Osteocyte (in vitro differentiated cells): ENCODE measurements at regions not wholly inside any gene's neighbourhood (a gene's known extent, or its start where the extent isn't known, plus 50 kb on each side); places are given as distances from the start of the nearest gene placed in this dataset.

ENCODE experiments used
- DNase-seq: peaks from one replicate; pipeline ENCODE4 v3.0.0; 2021; ENCODE audit warnings: mixed read lengths; ENCODE audit not compliant: unreplicated experiment; ENCODE audit errors: extremely low spot score
- H3K27ac Mint-ChIP-seq: one replicate; pipeline ENCODE4 v1.8.0; 2021; ENCODE audit warnings: mild to moderate bottlenecking, mixed read lengths; ENCODE audit not compliant: unreplicated experiment
- H3K27me3 Mint-ChIP-seq: one replicate; pipeline ENCODE4 v1.8.0; 2021; ENCODE audit warnings: mixed read lengths; ENCODE audit not compliant: unreplicated experiment
- H3K36me3 Mint-ChIP-seq: one replicate; pipeline ENCODE4 v1.8.0; 2021; ENCODE audit warnings: mixed read lengths; ENCODE audit not compliant: unreplicated experiment
- H3K4me1 Mint-ChIP-seq: one replicate; pipeline ENCODE4 v1.8.0; 2021; ENCODE audit warnings: mixed read lengths; ENCODE audit not compliant: unreplicated experiment
- H3K4me3 Mint-ChIP-seq: one replicate; pipeline ENCODE4 v1.8.0; 2021; ENCODE audit warnings: mild to moderate bottlenecking, moderate library complexity, mixed read lengths; ENCODE audit not compliant: unreplicated experiment
- H3K9me3 Mint-ChIP-seq: one replicate; pipeline ENCODE4 v1.8.0; 2021; ENCODE audit warnings: mixed read lengths; ENCODE audit not compliant: unreplicated experiment
- TF ChIP-seq, protein P1 (sequence below): fragments of 200-600 bp; sonication (generic); IDR thresholded peaks from 2 replicates; pipeline ENCODE4 v1.5.0; 2021; ENCODE audit warnings: antibody characterized with exemption, mild to moderate bottlenecking, moderate library complexity

DNA sequence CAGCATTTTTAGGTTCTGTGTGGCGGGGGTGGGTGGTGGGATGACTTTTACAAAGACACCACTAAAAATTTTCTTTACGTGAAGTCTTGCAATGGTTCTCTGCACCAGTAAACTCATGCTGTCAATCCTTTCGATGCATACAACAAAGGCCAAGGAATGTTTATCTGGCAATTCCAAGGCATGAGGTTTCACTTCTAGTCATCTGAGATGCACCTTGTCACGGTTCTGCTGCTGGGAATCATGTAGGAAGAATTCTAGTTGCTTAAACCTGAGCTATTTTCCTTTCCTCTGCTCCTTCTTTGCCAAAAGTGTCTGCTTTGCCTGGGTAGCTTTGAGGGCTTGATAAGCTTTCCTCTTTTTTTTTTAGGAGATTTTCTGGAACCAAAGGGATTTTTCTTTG lies 1204.5 kb upstream of the SEMA6A start:
- TF ChIP-seq, protein P1, sequence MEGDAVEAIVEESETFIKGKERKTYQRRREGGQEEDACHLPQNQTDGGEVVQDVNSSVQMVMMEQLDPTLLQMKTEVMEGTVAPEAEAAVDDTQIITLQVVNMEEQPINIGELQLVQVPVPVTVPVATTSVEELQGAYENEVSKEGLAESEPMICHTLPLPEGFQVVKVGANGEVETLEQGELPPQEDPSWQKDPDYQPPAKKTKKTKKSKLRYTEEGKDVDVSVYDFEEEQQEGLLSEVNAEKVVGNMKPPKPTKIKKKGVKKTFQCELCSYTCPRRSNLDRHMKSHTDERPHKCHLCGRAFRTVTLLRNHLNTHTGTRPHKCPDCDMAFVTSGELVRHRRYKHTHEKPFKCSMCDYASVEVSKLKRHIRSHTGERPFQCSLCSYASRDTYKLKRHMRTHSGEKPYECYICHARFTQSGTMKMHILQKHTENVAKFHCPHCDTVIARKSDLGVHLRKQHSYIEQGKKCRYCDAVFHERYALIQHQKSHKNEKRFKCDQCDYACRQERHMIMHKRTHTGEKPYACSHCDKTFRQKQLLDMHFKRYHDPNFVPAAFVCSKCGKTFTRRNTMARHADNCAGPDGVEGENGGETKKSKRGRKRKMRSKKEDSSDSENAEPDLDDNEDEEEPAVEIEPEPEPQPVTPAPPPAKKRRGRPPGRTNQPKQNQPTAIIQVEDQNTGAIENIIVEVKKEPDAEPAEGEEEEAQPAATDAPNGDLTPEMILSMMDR: no peak
- Mint-ChIP-seq H3K9me3 (peaks cover 8% of the 10 kb centered on the region), H3K27me3 (no peaks in the 10 kb centered on the region), H3K27ac (no peak overlapping the region), H3K4me1 (no peaks in the 10 kb centered on the region), H3K36me3 (no peaks in the 10 kb centered on the region), H3K4me3 (no peak overlapping the region)
- no peak for DNase-seq

DNA sequence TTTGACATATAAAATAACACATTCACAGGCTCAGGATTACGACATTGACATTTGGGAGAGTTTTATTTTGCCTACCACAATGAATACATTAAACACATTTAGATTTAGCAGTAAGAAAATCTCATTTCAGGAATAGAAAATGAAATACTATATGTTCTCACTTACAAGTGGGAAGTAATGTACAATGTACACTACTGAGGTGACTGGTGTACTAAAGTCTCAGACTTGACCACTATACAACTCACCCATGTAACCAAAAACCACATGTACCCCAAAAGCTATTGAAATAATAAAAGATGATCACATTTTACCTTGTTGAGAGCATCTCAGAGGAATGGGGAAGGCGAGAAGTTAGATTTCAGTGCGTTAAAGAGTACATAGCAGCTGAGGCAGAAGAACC lies 1202.4 kb upstream of the SEMA6A start:
- DNase-seq: no peak
- H3K36me3 Mint-ChIP-seq: no peaks in the 10 kb centered on the region
- H3K27ac Mint-ChIP-seq: no peak overlapping the region
- TF ChIP-seq, protein P1: no peak
- H3K9me3 Mint-ChIP-seq: peaks cover 16% of the 10 kb centered on the region
- no peaks in the 10 kb centered on the region for H3K4me1 Mint-ChIP-seq
- H3K4me3 Mint-ChIP-seq: no peak overlapping the region
- no peaks in the 10 kb centered on the region for H3K27me3 Mint-ChIP-seq

DNA sequence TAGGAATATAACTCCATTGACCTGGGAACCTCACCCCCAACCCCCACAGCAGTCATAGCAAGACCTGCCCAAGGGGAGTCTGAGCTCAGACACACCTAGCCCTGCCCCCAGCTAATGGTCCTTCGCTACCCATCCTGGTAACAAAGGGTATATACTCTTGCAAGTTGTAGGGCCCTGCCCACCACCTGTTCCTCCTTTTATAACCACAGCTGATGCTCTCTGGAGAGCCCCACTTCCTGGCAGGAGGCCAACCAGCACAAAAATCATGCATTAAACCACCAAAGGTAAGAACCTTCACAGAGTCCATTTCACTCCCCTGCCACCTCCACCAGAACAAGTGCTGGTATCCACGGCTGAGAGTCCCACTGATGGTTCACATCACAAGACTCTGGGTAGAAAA lies 1195.3 kb upstream of the SEMA6A start:
- Mint-ChIP-seq H3K36me3 (no peaks in the 10 kb centered on the region), H3K27ac (no peak overlapping the region), H3K4me1 (no peaks in the 10 kb centered on the region), H3K4me3 (no peak overlapping the region), H3K27me3 (no peaks in the 10 kb centered on the region), H3K9me3 (peaks cover 22% of the 10 kb centered on the region)
- TF ChIP-seq, protein P1: no peak
- DNase-seq: no peak

DNA sequence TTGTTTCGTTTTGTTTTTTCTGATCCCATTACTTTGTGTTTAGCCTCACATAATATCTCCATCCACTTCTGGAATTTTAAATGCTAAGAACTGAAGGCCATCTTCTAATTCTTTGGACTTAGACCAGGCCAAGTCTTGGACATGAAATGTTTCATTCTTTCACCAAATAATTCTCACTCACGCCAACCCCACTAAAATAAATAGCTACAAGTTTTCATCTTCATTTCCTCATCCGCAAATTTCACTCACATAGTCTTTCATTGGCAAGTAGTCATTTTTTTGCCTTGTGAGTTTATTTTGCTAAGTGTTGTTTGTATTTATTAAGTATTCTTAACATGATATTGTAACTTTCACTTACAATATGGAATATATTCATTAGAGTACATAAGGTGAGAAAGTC lies 1188.6 kb upstream of the SEMA6A start:
- Mint-ChIP-seq H3K27me3 (no peaks in the 10 kb centered on the region), H3K36me3 (no peaks in the 10 kb centered on the region), H3K27ac (no peak overlapping the region), H3K4me1 (no peaks in the 10 kb centered on the region), H3K4me3 (no peak overlapping the region), H3K9me3 (no peaks in the 10 kb centered on the region)
- TF ChIP-seq, protein P1: no peak
- no peak for DNase-seq

DNA sequence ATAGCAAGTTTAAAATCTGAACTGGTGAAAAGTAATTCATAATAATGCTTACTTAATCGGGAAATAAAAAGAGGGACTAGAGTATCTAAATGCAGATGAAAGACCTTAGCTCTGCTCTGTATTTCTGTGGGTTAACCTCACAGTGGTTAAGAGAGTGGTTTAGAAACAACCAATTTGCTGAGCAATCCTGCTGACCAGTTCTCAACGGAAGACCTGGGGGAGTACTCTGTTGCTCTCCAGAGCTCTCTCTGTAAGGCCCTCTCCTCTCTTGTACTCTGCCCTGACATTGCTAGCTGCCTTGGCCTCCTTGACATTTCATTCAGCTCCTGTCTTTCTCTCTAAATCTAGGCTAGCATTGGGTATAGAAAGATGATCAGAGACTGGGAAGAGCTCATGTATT lies 1186.6 kb upstream of the SEMA6A start:
- Mint-ChIP-seq H3K27ac (no peak overlapping the region), H3K9me3 (no peaks in the 10 kb centered on the region), H3K27me3 (no peaks in the 10 kb centered on the region), H3K4me1 (no peaks in the 10 kb centered on the region), H3K4me3 (no peak overlapping the region), H3K36me3 (no peaks in the 10 kb centered on the region)
- TF ChIP-seq, protein P1: no peak
- no peak for DNase-seq
